IPS-NIHi7 (cell line): ENCODE measurements at regions not wholly inside any gene's neighbourhood (a gene's known extent, or its start where the extent isn't known, plus 50 kb on each side); places are given as distances from the start of the nearest gene placed in this dataset.
"Not testable (repeated sequence)": the region's sequence is repeated elsewhere in the genome, so short reads cannot be mapped to it uniquely, and the experiment has no call there.

Experiments used
- DNase-seq: peaks from one replicate; pipeline ENCODE4 v3.0.0; 2012; ENCODE audit warnings: mixed read lengths; ENCODE audit errors: extremely low spot score

DNA sequence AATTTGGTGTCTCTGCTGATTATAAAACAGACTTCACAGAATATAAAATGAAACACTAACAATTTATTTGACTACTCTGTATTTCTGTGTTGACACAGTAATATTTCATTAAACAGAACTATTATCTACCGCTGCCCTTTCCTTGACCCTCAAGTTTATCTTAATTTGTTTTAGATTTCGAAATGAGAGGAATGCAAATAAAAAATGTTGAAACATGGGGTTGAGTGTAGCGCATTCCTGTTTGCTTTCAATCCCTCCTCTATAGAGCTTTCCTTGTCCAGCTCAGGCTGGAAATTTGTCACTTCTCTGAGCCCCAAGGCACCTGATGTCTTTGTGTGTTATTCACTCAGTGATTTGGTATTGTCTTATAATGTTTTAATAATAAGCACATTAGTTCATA, 550.2 kb downstream of the ZBBX start:
- DNase-seq, result no peak

- DNase-seq, result no peak
Measured at GRCh38 chr3:166818464-166818863, 561.6 kb downstream of the ZBBX start.

DNA sequence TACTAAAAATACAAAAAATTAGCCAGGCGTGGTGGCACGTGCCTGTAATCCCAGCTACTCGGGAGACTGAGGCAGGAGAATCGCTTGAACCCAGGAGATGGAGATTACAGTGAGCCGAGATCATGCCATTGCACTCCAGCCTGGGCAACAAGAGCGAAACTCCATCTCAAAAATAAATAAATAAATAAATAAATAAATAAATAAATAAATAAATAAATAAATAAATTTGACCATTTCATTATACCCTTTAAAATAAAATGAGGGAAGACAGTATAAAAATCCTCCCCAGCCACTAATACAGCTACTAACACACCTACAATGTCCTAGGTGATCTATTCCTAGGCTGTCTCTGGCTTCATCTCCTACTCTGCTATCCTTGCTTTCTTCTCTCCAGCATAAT, 562.8 kb downstream of the ZBBX start:
- not testable (repeated sequence) for DNase-seq

- no peak for DNase-seq
Measured at GRCh38 chr3:166810741-166811445, 569.2 kb downstream of the ZBBX start.

GRCh38 chr3:166809520-166809919, 570.6 kb downstream of the ZBBX start:
- no peak for DNase-seq

GRCh38 chr3:166788936-166789335, 591.2 kb downstream of the ZBBX start:
- DNase-seq, result no peak

GRCh38 chr3:166785876-166786275, 594.2 kb downstream of the ZBBX start:
- no peak for DNase-seq

- DNase-seq, result no peak
Measured at GRCh38 chr3:166783206-166783605, 596.9 kb downstream of the ZBBX start.

DNA sequence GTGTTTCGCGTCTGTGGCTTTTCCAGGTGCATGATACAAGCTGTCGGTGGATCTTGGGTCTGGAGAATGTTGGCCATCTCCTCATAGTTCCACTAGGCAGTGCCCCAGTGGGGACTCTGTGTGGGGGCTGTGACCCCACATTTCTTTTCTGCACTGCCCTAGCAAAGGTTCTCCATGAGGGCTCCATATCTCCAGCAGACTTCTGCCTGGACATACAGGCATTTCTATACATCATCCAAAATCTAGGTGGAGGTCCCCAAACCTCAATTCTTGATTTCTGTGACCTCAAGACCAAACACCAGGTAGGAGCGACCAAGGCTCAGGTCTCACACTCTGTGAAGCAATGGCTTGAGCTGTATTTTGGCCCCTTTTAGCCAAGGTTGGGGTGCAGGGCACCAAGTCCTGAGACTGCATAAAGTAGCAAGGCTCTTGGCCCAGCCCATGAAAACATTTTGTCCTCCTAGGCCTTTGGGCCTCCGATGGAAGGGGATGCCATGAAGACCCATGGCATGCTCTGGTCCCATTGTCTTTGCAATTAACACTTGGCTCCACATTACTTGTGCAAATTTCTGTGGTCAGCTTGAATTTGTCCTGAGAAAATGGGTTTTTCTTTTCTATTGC, 615.3 kb downstream of the ZBBX start:
- DNase-seq, result no peak

DNA sequence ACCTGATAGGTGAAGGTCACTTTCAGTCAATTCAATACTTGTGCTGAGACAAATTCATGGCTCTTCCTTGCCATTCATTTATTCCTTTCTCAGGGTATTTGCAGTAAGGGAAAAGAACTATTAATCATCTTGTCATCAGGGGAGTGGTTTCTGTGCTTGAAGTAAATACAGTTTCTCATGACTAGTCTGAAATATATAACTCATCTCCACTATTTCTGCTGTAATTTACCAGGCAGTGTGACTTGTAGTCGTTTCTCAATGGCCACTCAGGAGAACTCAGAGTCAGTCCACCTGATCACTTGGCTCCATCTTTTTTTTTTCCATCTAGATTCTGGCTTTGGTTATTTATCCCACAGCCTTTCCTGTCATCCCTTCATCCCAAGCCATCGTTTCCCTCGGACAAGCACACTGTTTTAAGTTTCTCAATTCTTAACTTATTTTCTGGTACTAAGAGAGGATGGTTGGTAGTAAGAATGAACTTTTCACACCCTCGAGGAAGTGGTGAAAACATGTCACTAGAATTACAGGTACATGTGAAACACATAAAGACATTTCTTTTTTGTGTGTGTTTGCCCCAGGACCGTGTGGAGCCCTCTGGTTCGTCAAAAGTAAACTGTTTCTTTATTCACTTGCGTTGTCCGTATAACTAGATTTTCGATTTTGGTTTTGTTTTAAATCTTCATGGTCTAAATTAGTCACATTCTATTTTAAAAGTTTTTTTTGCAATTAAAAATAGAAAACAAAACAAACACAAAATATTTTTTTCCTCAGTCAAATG, 620.2 kb downstream of the ZBBX start:
- no peak for DNase-seq

GRCh38 chr3:166752214-166752613, 627.9 kb downstream of the ZBBX start:
- DNase-seq, result no peak

DNA sequence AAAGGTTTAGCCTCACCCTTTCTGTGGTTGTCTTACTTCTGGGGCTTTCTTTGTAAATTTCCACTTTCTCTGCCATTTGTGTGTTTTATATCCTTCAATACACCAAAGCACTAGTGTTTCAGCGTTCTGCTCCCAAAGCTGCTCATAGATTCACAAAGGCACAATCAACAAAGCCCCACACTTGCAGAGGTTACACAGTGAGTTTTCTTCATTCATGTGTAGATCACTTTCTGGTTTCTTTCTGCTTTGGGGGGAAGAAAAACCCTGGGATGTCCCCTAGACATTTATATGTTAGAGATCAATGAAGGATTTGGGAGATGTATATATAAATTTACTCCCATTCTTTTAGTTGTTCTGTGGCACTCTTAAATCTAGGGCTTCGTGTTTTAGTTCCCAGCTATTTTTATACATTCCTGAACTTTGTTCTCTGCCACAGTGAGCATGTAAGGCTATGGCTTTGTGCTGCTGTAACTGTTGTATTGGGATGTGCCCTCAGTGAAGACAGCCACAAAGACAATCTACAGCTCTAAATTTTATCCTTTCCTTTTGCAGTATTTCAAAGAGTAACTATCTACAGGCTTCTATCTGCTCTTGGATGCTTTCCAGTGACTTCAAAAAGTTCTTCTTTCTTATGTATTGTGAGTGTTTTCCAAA, 636.5 kb downstream of the ZBBX start:
- DNase-seq, result no peak

DNA sequence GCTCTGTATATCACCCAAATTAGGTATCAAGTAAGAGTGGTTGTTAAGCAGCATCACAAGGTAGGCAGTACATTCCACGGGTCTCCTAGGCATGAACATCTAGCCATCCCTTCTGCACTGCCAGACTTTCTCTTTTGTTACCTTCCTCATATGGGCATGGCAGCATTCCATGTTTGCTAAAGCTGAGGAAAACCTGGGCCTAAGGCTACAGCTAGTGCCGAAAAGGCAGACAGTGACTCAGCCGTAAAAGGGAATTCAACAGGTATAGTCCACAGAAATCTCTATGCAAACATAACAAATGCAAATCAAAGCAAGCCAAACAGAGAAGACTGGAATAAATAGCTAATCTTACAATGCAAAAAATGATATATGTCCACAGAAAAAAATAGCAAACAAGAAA, 645.4 kb downstream of the ZBBX start:
- DNase-seq, result no peak

DNA sequence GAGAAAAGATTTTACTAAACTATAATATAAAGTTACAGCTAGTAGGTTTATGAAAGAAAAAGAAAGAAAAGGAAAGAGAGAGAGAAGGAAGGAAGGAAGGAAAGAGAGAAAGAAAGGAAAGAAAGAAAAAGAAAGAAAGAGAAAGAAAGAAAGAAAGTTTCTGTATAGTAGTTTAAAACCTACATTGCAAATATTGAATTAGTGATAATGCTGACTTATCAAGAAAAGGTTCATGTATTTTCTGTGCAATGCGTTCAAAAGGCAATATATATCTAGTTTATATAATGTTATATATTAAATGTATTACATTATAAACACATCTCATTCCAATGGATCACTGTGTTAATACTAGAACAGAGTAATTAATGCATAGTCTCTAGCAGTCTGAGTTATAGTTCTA, 648.4 kb downstream of the ZBBX start:
- no peak for DNase-seq

DNA sequence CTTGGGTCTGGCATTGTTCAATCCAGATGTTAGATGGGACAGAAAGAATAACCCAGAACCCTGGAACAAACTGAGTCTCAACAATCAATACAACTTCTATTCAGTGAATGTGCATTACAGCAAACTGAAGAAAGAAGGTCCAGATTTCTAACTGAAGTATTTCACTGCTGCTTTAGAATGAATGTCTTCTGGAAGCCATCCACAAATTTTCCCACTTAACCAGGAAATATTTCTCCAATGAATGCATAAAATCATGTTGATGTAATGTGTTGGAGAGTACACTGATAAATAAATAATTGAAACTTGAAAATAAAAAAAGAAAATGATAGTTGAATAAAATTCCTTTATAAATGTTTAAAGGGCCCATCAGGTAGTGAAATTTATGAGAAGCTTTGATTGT, 658.6 kb downstream of the ZBBX start:
- no peak for DNase-seq

GRCh38 chr3:166714206-166714605, 665.9 kb downstream of the ZBBX start:
- no peak for DNase-seq

GRCh38 chr3:166713787-166714186, 666.3 kb downstream of the ZBBX start:
- no peak for DNase-seq

DNA sequence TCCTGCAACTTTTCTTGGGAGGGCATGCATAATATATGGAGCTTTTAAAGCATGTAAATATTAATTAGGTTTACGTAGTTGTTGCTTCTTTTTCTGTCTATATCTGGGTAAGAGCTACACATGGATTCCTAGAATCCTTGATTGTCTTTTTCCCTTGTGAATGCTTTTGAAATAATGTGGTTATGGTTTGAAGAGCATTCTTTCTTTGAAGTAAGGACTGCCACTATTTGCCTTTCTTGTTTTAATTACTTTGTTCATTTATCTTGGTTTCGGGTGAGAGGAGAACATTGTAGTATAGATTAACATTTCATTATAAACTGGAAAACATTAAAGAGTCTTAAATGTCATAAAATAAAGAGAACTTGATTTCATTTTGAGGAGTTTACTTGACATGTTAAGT, 674.0 kb downstream of the ZBBX start:
- no peak for DNase-seq

DNA sequence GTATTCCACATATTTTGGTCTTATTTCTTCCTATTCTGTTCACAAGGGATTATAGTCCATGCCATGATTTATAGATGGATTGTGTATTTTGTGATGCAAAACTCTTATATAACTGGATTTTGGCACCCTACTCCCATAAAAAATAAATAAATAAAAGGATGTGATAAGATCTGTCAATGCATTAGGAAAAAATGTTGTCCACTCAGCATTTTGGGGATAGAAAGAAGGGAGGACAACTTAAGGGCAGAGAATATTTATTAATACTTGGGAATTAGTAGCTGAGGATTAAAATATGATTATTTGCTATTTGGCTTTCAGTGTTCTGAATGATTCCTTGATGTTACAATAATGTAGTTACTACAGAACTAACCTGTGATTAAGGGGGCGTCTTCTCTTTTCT, 682.6 kb downstream of the ZBBX start:
- no peak for DNase-seq

- no peak for DNase-seq
Measured at GRCh38 chr3:166696103-166696502, 684.0 kb downstream of the ZBBX start.

- DNase-seq, result no peak
Measured at GRCh38 chr3:166688665-166689064, 691.4 kb downstream of the ZBBX start.

- no peak for DNase-seq
Measured at GRCh38 chr3:166685246-166685645, 694.9 kb downstream of the ZBBX start.
